Retinal pigment epithelial cell (primary cell): ENCODE measurements at regions not wholly inside any gene's neighbourhood (a gene's known extent, or its start where the extent isn't known, plus 50 kb on each side); places are given as distances from the start of the nearest gene placed in this dataset.
"Not testable (repeated sequence)": the region's sequence is repeated elsewhere in the genome, so short reads cannot be mapped to it uniquely, and the experiment has no call there.

Experiments used
- DNase-seq: peaks from one replicate; pipeline ENCODE4 v3.0.0-alpha.2; 2010; ENCODE audit warnings: low read depth
- H3K4me3 ChIP-seq: 2 replicates; pipeline ENCODE4 v1.5.1; 2011; ENCODE audit warnings: mild to moderate bottlenecking, low read length, control low read depth, moderate library complexity
- TF ChIP-seq, protein P1 (sequence below): conservative IDR thresholded peaks from 2 replicates; pipeline ENCODE4 v1.5.1; 2011; ENCODE audit warnings: low read depth, low read length, control low read depth, inconsistent platforms

DNA sequence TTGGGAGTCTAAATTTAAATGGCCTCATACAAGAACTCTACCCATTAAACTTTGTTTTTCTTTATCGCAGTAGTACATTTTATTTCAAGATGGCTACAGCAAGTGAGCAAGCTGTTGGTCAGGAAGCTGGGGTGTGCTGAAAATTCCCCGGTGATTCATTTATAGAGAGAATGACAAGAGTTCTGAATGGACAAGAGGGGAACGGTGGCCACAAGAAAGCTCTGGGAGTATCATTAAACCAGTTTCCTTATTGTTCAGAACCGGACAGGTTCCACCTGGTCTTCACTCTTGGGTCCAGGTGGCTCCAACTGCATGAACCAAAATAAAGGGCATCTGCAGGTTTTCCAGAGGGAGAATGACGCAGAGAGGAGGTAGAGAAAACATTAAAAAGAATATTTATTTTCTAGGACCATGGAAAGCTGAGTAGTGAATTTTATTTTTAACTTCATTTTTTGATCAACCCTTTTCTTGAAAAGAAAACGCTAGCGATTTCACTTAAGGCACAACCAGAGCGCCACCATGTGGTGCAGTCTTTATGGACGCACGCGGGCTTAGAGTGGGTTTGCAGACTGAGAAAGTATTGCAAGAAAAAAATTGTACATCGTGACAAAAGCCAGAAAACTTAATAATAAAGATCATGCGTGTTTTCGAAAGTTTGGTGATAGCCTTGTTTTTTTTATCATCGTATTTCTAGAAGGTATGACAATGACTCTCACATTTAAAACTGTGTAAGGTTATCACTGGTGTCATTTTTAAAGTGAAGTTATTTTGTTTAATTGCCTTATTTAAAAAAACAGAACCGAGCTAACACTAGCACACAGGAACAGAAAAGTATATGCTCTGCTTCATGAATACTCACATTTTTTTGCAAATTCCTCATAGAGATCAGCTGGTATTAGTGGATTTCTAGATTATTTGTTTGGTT lies 97.9 kb upstream of the NOL4 start:
- H3K4me3 ChIP-seq = no peak overlapping the region
- TF ChIP-seq, protein P1, sequence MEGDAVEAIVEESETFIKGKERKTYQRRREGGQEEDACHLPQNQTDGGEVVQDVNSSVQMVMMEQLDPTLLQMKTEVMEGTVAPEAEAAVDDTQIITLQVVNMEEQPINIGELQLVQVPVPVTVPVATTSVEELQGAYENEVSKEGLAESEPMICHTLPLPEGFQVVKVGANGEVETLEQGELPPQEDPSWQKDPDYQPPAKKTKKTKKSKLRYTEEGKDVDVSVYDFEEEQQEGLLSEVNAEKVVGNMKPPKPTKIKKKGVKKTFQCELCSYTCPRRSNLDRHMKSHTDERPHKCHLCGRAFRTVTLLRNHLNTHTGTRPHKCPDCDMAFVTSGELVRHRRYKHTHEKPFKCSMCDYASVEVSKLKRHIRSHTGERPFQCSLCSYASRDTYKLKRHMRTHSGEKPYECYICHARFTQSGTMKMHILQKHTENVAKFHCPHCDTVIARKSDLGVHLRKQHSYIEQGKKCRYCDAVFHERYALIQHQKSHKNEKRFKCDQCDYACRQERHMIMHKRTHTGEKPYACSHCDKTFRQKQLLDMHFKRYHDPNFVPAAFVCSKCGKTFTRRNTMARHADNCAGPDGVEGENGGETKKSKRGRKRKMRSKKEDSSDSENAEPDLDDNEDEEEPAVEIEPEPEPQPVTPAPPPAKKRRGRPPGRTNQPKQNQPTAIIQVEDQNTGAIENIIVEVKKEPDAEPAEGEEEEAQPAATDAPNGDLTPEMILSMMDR = peak; percentile 92
- no peak for DNase-seq

DNA sequence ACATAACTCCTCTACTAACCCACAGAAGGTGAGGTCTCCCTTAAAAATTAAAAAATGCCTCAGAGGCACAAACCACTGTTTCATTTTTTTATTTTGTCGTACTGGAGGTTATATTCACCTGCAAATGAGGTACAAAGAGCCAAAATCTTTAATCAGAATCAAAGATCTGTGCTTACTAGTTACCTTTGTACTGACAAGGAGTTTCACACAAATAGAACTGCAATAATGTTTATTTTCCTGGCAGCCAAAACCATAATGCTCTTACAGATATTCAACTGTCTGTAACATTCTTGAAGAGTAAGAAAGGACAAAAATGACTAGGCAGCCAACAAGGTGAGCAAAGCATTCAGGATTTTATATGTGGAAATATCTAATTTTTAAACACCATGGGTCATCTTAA lies 105.1 kb upstream of the NOL4 start:
- TF ChIP-seq, protein P1 = no peak
- DNase-seq = no peak
- no peak overlapping the region for H3K4me3 ChIP-seq

DNA sequence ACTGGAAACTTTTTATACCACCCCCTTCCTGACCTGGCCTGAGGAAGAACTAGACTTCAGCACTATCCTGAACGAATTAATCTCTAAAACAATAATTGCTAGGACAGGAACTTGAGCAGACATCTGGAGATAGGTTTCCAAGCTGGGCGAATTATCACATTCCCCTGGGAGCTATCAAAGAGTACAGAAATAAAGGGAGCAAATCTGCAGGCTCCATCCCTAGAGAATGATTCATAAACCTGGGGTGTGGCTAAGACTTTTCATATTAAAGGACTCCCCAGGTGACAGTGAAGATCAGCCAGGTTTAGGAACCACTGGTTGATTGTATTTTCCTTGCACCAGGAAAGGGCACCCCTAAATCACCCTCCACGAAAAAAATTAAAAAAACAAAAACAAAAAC lies 105.6 kb upstream of the NOL4 start:
- TF ChIP-seq, protein P1 = no peak
- H3K4me3 ChIP-seq = no peak overlapping the region
- no peak for DNase-seq

DNA sequence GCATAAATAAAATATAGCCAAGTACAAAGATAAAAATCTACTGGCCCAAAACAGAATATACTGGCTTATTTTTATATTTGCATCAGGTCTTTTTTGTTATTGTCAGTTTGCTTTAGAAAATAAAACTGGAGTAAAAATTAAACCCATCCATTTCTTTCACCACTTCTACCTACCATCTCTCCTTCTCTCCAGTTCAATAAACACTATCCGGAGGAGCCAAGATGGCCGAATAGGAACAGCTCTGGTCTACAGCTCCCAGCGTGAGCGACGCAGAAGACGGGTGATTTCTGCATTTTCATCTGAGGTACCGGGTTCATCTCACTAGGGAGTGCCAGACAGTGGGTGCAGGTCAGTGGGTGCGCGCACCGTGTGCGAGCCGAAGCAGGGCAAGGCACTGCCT lies 106.2 kb upstream of the NOL4 start:
- H3K4me3 ChIP-seq, DNase-seq: not testable (repeated sequence)

DNA sequence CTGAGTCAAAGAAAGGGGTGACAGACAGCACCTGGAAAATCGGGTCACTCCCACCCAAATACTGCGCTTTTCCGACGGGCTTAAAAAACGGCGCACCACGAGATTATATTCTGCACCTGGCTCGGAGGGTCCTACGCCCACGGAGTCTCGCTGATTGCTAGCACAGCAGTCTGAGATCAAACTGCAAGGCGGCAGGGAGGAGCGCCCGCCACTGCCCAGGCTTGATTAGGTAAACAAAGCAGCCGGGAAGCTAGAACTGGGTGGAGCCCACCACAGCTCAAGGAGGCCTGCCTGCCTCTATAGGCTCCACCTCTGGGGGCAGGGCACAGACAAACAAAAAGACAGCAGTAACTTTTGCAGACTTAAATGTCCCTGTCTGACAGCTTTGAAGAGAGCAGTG lies 106.6 kb upstream of the NOL4 start:
- H3K4me3 ChIP-seq, DNase-seq: not testable (repeated sequence)

DNA sequence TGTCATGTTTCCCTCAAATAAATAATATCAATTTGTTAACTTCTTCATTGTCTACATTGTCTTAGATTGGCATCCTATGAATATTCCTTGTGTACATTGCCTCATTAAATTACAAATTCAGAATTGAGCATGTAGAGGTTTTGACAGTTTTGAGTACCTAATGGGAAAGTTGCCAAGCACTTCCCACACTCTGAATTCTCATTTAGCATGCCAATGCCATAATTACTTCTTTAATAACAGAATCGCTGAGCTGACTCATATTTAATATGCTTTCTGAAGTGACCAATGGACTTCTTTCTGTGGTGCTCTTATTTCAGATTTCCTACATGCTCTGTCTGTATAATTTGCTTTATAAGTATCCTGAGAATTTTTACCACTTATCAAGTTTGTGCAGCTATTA lies 114.4 kb upstream of the NOL4 start:
- peak; percentile 79 for DNase-seq
- TF ChIP-seq, protein P1 = no peak
- no peak overlapping the region for H3K4me3 ChIP-seq

DNA sequence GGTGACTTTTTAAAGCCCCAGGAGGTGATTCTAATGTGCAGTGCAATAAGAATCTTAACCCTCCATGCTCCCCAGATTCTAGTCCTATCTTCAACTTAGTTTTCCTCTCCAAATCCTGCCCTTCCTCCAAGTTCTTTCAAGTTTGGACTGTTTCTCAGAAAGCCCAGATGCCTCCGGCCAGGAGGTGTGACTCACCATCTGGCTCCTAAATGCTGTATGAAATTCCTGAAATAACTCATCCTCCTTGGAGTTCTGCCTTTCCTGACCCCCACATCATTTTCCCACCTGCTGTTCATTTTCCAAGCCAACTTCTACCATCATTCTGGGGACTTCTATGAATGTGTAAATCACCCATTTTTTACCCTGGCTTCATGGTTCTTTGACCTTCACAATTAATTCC lies 118.2 kb upstream of the NOL4 start:
- TF ChIP-seq, protein P1 = no peak

DNA sequence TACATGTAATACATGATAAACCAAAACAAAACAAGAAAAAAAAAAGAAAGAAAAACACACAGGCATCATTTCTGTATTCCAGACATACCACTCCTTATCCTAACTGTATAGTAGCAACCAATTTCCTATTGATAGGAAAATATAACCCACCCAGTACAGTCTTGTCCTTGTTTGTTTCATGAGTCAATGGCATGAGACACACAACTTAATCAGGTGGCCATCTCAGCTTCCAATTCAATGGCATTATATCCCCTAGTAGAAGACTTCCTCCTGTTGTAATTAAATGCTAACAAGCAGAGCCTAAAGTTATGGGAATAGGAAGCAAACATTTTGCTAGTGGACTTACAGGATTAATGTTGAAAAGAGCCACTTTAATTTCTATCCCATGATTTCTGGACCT lies 121.0 kb upstream of the NOL4 start:
- DNase-seq = no peak
- TF ChIP-seq, protein P1 = no peak
- no peak overlapping the region for H3K4me3 ChIP-seq

More for the DNA sequence above, 118.2 kb upstream of the NOL4 start:
- H3K4me3 ChIP-seq = no peak overlapping the region
- peak; percentile 43 for DNase-seq
